Ureter (tissue), 1 donor: ENCODE measurements at regions not wholly inside any gene's neighbourhood (a gene's known extent, or its start where the extent isn't known, plus 50 kb on each side); places are given as distances from the start of the nearest gene placed in this dataset.
"Not testable (repeated sequence)": the region's sequence is repeated elsewhere in the genome, so short reads cannot be mapped to it uniquely, and the experiment has no call there.

Experiments
- DNase-seq: peaks from one replicate; pipeline ENCODE4 v3.0.0-alpha.2; 2020; ENCODE audit warnings: low spot score
- donor health status: DM: yes; HTN: yes; CAD: no.

- DNase-seq, result no peak
Observed at GRCh38 chr4:171002246-171002645, 811.0 kb upstream of the GALNTL6 start.

- DNase-seq, result no peak
Observed at GRCh38 chr4:170990989-170991589, 822.1 kb upstream of the GALNTL6 start.

- no peak for DNase-seq
Observed at GRCh38 chr4:170988446-170988845, 824.8 kb upstream of the GALNTL6 start.

DNA sequence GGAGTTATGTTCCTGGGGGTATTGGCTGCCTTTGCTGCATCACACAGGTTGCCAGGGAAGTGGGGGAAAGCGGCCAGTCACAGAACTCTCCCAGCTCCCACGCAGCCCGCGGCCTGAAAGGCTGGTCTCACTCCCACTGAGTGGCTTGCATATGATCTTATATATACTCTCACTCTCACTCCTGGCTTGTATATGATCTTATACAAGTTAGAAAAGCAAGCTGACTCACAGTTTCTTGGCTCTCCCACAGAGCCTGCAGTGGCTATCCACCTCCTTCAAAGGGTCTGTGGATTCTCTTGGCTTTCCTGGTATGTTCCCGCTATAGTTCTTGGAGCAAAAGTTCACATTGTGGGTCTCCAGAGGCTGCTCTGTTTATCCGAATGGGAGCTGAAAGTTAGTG is 833.5 kb upstream of the GALNTL6 start:
- no peak for DNase-seq

GRCh38 chr4:170978990-170979389 is 834.2 kb upstream of the GALNTL6 start:
- no peak for DNase-seq

DNA sequence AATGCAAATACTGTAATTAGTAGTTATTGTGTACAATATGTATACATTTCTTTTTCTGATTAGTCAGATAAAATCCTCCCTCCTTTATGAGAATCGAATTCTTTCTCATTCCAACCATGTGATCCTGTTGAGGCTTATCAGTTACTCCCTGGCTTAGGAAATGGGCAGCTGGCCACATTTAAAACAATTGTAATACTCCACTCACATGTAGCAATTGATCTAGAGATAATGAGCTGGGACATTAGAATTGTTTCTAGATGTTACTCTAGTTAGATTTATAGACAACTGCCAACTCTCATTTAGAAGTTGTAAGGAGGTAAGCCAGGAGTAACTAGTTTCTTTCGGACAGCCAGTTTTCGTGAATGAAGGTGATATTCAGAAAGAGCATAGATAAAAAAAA is 859.3 kb upstream of the AADAT start:
- DNase-seq, result no peak

- DNase-seq, result no peak
Observed at GRCh38 chr4:170940043-170940724, 850.4 kb upstream of the AADAT start.

DNA sequence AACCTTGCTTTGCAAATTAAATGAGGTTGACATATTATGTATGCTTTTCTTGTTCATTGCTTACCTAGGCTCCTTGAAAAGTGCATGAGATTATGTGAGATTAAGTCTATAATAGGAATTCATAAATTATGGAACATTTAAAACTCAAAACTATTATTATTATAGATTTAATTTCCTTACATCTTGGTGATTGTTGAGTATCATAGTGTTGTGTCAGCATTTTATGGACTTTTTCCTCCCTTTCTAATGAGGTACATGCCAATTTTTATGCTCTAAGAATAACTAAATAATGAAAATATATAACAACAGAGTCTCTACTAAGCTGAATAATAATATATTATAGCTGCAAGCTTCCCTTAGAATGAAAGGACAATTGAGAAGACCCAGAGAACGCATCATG is 848.8 kb upstream of the AADAT start:
- no peak for DNase-seq

DNA sequence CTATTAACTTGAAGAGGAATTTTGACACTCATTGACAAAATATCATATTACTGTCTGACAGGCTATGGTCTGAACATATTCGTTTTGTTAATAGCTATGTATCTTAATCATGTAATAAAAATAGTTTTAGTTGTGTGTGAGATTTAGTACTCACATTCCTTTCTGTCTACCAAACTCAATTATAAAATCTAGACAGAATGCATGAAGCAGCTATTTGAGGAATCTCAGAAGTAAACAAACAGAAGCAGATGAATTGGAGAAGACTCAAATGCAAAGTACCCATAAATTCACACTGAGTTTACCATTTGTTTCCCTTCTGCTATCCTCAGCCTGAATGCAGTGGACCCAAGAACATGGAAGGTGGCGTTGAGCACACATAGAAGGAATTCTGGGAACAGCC is 841.6 kb upstream of the AADAT start:
- DNase-seq, result no peak

GRCh38 chr4:170888660-170889059 is 798.9 kb upstream of the AADAT start:
- no peak for DNase-seq

GRCh38 chr4:170887396-170887795 is 797.6 kb upstream of the AADAT start:
- DNase-seq, result no peak

DNA sequence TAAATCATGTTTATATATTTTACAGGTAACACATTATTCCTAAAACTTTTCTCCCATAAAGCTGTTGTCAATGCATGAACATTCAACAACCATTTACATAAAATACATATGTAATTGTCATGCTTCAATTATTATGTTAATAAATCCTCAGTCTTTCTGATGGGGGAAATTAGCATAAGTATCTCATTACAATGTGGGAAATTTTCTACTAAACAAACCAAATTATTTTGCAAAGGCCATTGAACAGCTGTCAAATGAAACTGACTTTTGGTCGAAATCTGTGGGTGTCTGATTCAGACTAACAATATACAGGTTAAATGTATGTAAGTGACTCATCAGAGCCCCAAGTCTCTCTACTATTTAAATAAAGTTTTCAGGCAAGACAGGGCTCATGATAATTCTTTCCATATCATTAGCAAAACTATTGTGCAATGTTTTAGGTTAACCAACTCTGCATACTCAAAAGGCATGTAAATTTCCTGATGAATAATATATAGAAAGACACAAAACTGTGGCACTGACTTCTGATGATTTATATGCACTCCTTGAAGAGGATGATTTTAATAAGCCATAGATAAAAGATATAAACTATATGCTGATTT is 795.3 kb upstream of the AADAT start:
- DNase-seq, result no peak

GRCh38 chr4:170881646-170882045 is 791.9 kb upstream of the AADAT start:
- not testable (repeated sequence) for DNase-seq

GRCh38 chr4:170875868-170876267 is 786.1 kb upstream of the AADAT start:
- DNase-seq, result no peak

DNA sequence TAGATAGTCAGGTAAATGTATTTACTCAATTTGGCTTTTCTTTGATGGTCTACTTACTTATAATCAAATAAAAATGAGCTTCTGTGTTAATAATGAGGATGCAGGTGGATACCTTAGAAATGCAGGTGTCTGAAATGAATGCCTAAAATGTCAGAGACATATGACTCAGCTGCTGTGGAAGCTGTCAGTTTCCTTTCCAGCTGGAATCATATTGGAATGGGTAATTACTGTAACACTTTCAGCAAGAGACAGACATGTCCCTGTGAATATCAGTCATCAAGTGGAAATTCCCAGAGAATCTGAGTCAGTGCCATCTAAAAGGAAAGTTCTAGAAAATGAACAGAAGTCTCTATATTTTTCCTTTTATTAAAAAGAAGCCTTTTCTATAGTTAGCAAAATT is 783.0 kb upstream of the AADAT start:
- DNase-seq, result no peak

- DNase-seq, result no peak
Observed at GRCh38 chr4:170868170-170868569, 778.4 kb upstream of the AADAT start.

GRCh38 chr4:170854097-170854496 is 764.3 kb upstream of the AADAT start:
- DNase-seq, result no peak

DNA sequence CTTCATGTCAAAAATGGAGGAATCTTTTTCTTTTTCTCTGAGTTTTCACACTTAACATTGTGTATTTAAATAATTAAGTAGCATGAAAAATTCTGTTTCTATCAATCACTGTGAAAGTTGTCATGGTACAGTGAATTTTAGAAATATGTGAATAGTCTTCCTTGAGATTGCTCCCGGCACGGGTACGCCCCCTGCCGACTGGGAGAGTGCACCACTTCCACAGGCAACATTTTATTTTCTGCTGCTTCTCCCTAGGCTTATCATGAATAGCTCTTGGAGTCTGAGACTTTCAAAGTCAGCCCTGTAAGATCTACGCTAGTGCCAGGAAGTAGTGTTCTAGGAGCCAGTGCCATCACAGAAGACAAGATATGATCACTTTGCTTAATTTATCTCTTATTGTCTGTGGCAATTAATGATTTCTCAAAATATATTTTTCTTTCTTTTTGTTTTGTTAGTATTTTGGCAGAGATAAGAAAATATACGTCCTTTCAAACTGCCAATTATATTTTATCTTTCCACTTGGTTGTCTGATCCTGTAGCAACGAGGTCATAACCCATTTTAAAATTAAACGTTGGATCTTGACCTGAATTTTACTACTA is 763.8 kb upstream of the AADAT start:
- DNase-seq, result no peak

DNA sequence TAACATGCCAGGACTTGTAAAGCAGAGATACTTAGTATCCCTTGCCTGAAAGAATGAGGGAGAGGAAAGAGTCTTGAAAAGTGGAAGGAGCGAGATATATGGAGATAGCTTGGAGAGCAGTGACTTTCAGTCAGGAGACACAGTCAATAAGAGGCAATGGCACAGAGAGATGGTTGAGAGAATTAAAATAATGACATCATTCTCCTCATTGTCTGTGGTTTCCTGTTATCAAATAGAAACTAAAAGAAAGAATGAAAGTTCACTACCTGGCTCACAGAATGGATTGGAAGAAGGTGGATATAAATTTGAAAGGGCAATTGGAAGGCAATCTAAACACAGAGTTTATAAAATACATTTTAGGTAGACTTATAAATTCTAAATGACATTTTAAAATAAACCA is 760.2 kb upstream of the AADAT start:
- no peak for DNase-seq

GRCh38 chr4:170827562-170828274 is 738.0 kb upstream of the AADAT start:
- no peak for DNase-seq

GRCh38 chr4:170818786-170819185 is 729.0 kb upstream of the AADAT start:
- DNase-seq, result no peak

- no peak for DNase-seq
Observed at GRCh38 chr4:170805352-170805751, 715.6 kb upstream of the AADAT start.
